ENCODE measurements at regions not wholly inside any gene's neighbourhood (a gene's known extent, or its start where the extent isn't known, plus 50 kb on each side); places are given as distances from the start of the nearest gene placed in this dataset.
"Not testable (repeated sequence)": the region's sequence is repeated elsewhere in the genome, so short reads cannot be mapped to it uniquely, and the experiment has no call there.

GRCh38 chr16:13359835-13360234, 458.4 kb downstream of the SHISA9 start:
- H3K4me3 ChIP-seq (ENCODE audit: low read depth, low read length), result no peak overlapping the region
- DNase-seq (ENCODE audit: low read depth), result no peak
- TF ChIP-seq CTCF (conservative IDR thresholded peaks at IDR 0.05; ENCODE audit: low read depth, low read length), result no peak

GRCh38 chr16:13372421-13372820, 471.0 kb downstream of the SHISA9 start:
- no peak for TF ChIP-seq CTCF (conservative IDR thresholded peaks at IDR 0.05; ENCODE audit: low read depth, low read length)
- DNase-seq (ENCODE audit: low read depth), result no peak

GRCh38 chr16:13376174-13376573, 474.8 kb downstream of the SHISA9 start:
- no peak overlapping the region for H3K4me3 ChIP-seq (ENCODE audit: low read depth, low read length)
- no peak for DNase-seq (ENCODE audit: low read depth)
- TF ChIP-seq CTCF (conservative IDR thresholded peaks at IDR 0.05; ENCODE audit: low read depth, low read length), result no peak

More at GRCh38 chr16:13372421-13372820, 471.0 kb downstream of the SHISA9 start:
- H3K4me3 ChIP-seq (ENCODE audit: low read depth, low read length), result no peak overlapping the region

- H3K4me3 ChIP-seq (ENCODE audit: low read depth, low read length), result no peak overlapping the region
- TF ChIP-seq CTCF (conservative IDR thresholded peaks at IDR 0.05; ENCODE audit: low read depth, low read length), result no peak
- no peak for DNase-seq (ENCODE audit: low read depth)
Observed at GRCh38 chr16:13377143-13377542, 475.7 kb downstream of the SHISA9 start.

- TF ChIP-seq CTCF (conservative IDR thresholded peaks at IDR 0.05; ENCODE audit: low read depth, low read length), result no peak
- no peak overlapping the region for H3K4me3 ChIP-seq (ENCODE audit: low read depth, low read length)
- no peak for DNase-seq (ENCODE audit: low read depth)
Observed at GRCh38 chr16:13378151-13378550, 476.8 kb downstream of the SHISA9 start.

GRCh38 chr16:13379266-13379665, 477.9 kb downstream of the SHISA9 start:
- H3K4me3 ChIP-seq (ENCODE audit: low read depth, low read length), result no peak overlapping the region
- TF ChIP-seq CTCF (conservative IDR thresholded peaks at IDR 0.05; ENCODE audit: low read depth, low read length), result no peak
- no peak for DNase-seq (ENCODE audit: low read depth)

GRCh38 chr16:13385156-13386040, 484.0 kb downstream of the SHISA9 start:
- not testable (repeated sequence) for DNase-seq (ENCODE audit: low read depth); H3K4me3 ChIP-seq (ENCODE audit: low read depth, low read length)

Measured in choroid plexus epithelial cell (primary cell).